ENCODE measurements at regions not wholly inside any gene's neighbourhood (a gene's known extent, or its start where the extent isn't known, plus 50 kb on each side); places are given as distances from the start of the nearest gene placed in this dataset.
"Not testable (repeated sequence)": the region's sequence is repeated elsewhere in the genome, so short reads cannot be mapped to it uniquely, and the experiment has no call there.

GRCh38 chr3:28971156-28971555 is 309.7 kb upstream of the RBMS3 start:
- no peak for DNase-seq

GRCh38 chr3:28972921-28973320 is 307.9 kb upstream of the RBMS3 start:
- no peak for DNase-seq

GRCh38 chr3:28973609-28974008 is 307.3 kb upstream of the RBMS3 start:
- no peak for DNase-seq

GRCh38 chr3:28978092-28978491 is 302.8 kb upstream of the RBMS3 start:
- DNase-seq, result no peak

- no peak for DNase-seq
These were observed 300.7 kb upstream of the RBMS3 start for GRCh38 chr3:28980131-28980530.

- no peak for DNase-seq
These were observed 300.2 kb upstream of the RBMS3 start for GRCh38 chr3:28980631-28981030.

- no peak for DNase-seq
These were observed 298.0 kb upstream of the RBMS3 start for GRCh38 chr3:28982906-28983305.

- no peak for DNase-seq
These were observed 293.9 kb upstream of the RBMS3 start for GRCh38 chr3:28986922-28987321.

GRCh38 chr3:28989646-28990089 is 291.2 kb upstream of the RBMS3 start:
- DNase-seq, result no peak

GRCh38 chr3:28994161-28994905 is 286.5 kb upstream of the RBMS3 start:
- DNase-seq, result no peak

- DNase-seq, result no peak
These were observed 275.8 kb upstream of the RBMS3 start for GRCh38 chr3:29004885-29005599.

- no peak for DNase-seq
These were observed 275.0 kb upstream of the RBMS3 start for GRCh38 chr3:29005862-29006261.

GRCh38 chr3:29011441-29011840 is 269.4 kb upstream of the RBMS3 start:
- no peak for DNase-seq

- DNase-seq, result no peak
These were observed 268.9 kb upstream of the RBMS3 start for GRCh38 chr3:29011966-29012365.

- no peak for DNase-seq
These were observed 257.9 kb upstream of the RBMS3 start for GRCh38 chr3:29022976-29023375.

- DNase-seq, result no peak
These were observed 254.6 kb upstream of the RBMS3 start for GRCh38 chr3:29026286-29026685.

GRCh38 chr3:29026959-29027358 is 253.9 kb upstream of the RBMS3 start:
- DNase-seq, result no peak

GRCh38 chr3:29031175-29031574 is 249.7 kb upstream of the RBMS3 start:
- DNase-seq, result not testable (repeated sequence)

GRCh38 chr3:29033511-29033910 is 247.4 kb upstream of the RBMS3 start:
- no peak for DNase-seq

- DNase-seq, result no peak
These were observed 230.7 kb upstream of the RBMS3 start for GRCh38 chr3:29050155-29050554.

- no peak for DNase-seq
These were observed 223.5 kb upstream of the RBMS3 start for GRCh38 chr3:29057326-29057725.

- DNase-seq, result no peak
These were observed 216.8 kb upstream of the RBMS3 start for GRCh38 chr3:29064085-29064484.

- peak; percentile 13 to 18 for DNase-seq
These were observed 215.6 kb upstream of the RBMS3 start for GRCh38 chr3:29065211-29065785.

GRCh38 chr3:29067007-29067406 is 213.9 kb upstream of the RBMS3 start:
- no peak for DNase-seq
